ENCODE measurements at regions not wholly inside any gene's neighbourhood (a gene's known extent, or its start where the extent isn't known, plus 50 kb on each side); places are given as distances from the start of the nearest gene placed in this dataset.

DNA sequence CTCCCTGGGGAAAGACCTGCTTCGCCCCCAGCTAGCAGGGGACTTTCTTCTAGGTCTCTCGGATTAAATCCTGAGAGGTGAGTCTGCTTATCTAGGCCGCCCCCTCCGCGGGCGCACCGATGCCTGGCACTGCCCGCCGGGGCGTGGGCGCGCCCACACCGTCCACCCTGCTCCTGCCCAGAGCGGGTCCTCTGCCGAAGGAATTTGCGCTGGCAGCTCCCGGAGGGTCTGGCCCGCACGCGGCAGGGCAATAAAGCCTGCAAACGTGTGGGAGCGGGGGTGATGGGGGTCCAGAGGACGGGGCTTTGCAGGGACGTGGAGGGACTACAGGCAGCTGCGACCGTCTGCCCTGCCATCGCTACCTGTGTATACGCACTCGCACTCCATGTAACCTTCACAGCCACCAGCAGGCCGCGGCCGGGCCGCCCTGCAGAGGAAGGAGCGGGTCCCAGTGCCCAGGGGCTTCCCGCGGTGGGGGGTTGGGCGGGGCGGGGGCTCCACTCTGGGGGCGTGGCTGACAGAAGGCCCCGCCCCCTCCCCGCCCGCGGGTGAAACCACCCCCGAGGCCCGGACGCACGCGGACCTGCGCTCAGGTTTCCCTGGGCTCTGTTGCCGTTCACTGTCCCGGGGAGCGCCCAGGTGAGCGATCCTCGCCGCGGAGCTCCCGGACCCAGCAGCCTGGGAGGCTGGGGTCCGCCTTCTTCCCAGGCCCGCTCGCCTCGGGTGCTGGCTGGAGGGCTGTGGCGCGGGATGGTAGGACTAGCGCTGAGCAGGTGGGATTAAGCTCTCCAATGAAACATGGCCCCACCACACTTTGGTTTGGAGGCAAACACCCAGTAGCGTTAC is 174.5 kb upstream of the HS6ST1 start:
- no peaks in the 10 kb centered on the region for H3K27me3 ChIP-seq (ENCODE audit: control insufficient read depth in 2 of 2, insufficient read depth in 2 of 2, low read length in 2 of 2)
- Mint-ChIP-seq H3K27me3 (peaks cover 7 to 27% (median 12%) of the 10 kb centered on the region in 5 donors), H3K36me3 (no peaks in the 10 kb centered on the region), H3K27ac (no peak overlapping the region), H3K4me3 (no peak overlapping the region), H3K9me3 (peaks cover 0 to 10% (median 2%) of the 10 kb centered on the region in 11 donors), H3K4me1 (peaks cover 0 to 2% (median 0%) of the 10 kb centered on the region in 7 donors)
- H3K4me1 ChIP-seq (ENCODE audit: control insufficient read depth in 2 of 2, insufficient read depth in 2 of 2, low read length in 2 of 2), result no peaks in the 10 kb centered on the region
- ChIA-PET CTCF (no interaction called here), POLR2A (no interaction called here)
- intact Hi-C loops (cut with micrococcal nuclease), result no loop called here
- no peaks in the 10 kb centered on the region for H3K9me3 ChIP-seq (ENCODE audit: control insufficient read depth in 2 of 3, low read length in 3 of 3)
- no peak overlapping the region for H3K4me3 ChIP-seq (ENCODE audit: low read length)
- ATAC-seq, result no peak
- H3K36me3 ChIP-seq (ENCODE audit: control insufficient read depth in 2 of 3, insufficient read depth in 3 of 3, low read length in 3 of 3), result no peaks in the 10 kb centered on the region
- no peak overlapping the region for H3K27ac ChIP-seq (ENCODE audit: low read depth, low read length)
- no peak for DNase-seq

DNA sequence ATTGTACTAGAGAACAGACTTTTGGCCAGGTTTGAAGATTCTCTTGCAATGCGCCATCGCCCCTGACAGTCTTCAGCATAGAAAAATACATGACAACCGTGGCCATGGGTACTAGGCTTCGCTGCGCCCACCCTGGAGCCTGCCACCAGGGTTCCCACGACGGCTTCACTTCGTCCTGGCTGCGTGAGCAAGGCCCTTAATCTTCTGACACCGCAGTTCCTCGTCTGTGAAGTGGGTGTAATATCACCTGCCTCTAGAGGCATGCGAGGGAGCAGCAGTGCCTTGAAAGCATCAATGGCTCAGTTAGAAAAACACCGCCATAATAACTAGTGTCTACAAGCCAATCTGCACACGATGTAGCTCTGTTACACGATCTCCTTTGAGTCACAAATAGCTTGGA is 175.2 kb upstream of the HS6ST1 start:
- no peaks in the 10 kb centered on the region for H3K27me3 ChIP-seq (ENCODE audit: control insufficient read depth in 2 of 2, insufficient read depth in 2 of 2, low read length in 2 of 2)
- no peaks in the 10 kb centered on the region for H3K4me1 ChIP-seq (ENCODE audit: control insufficient read depth in 2 of 2, insufficient read depth in 2 of 2, low read length in 2 of 2)
- H3K36me3 Mint-ChIP-seq, result no peaks in the 10 kb centered on the region
- H3K9me3 Mint-ChIP-seq, result peaks cover 0 to 10% (median 2%) of the 10 kb centered on the region in 11 donors
- intact Hi-C loops (cut with micrococcal nuclease), result no loop called here
- peaks cover 6 to 27% (median 12%) of the 10 kb centered on the region in 5 donors for H3K27me3 Mint-ChIP-seq
- H3K4me3 ChIP-seq (ENCODE audit: low read length), result no peak overlapping the region
- H3K9me3 ChIP-seq (ENCODE audit: control insufficient read depth in 2 of 3, low read length in 3 of 3), result no peaks in the 10 kb centered on the region
- peaks cover 0 to 3% (median 0%) of the 10 kb centered on the region in 7 donors for H3K4me1 Mint-ChIP-seq
- no peak for DNase-seq
- H3K4me3 Mint-ChIP-seq, result no peak overlapping the region
- no peak for ATAC-seq
- POLR2A ChIA-PET, result no interaction called here
- H3K36me3 ChIP-seq (ENCODE audit: control insufficient read depth in 2 of 3, insufficient read depth in 3 of 3, low read length in 3 of 3), result no peaks in the 10 kb centered on the region
- H3K27ac Mint-ChIP-seq, result no peak overlapping the region
- CTCF ChIA-PET, result no interaction called here
- no peak overlapping the region for H3K27ac ChIP-seq (ENCODE audit: low read depth, low read length)

DNA sequence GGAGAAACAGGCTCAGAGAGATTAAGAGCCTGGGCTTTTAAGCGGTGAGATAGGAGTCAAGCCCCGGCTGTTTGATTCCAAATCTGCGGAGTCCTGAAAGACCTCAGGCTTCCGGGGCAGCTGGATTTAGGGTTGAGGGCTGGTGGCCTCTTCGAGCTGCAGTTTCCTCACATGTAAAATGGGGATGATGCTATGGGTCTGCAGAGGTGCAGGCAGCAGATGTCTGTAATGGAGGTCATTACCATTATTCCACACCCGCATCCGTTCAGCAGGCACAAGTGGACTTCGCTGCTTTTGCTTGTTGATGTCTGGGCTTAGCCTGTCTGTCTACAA is 175.6 kb upstream of the HS6ST1 start:
- Mint-ChIP-seq H3K36me3 (no peaks in the 10 kb centered on the region), H3K27me3 (peaks cover 3 to 27% (median 12%) of the 10 kb centered on the region in 5 donors), H3K27ac (no peak overlapping the region), H3K9me3 (peaks cover 0 to 10% (median 3%) of the 10 kb centered on the region in 11 donors), H3K4me3 (no peak overlapping the region), H3K4me1 (peaks cover 0 to 3% (median 0%) of the 10 kb centered on the region in 7 donors)
- no peaks in the 10 kb centered on the region for H3K9me3 ChIP-seq (ENCODE audit: control insufficient read depth in 2 of 3, low read length in 3 of 3)
- H3K4me1 ChIP-seq (ENCODE audit: control insufficient read depth in 2 of 2, insufficient read depth in 2 of 2, low read length in 2 of 2), result no peaks in the 10 kb centered on the region
- ChIA-PET POLR2A (no interaction called here), CTCF (no interaction called here)
- DNase-seq (no peak), ATAC-seq (no peak)
- H3K4me3 ChIP-seq (ENCODE audit: low read length), result no peak overlapping the region
- intact Hi-C loops (cut with micrococcal nuclease), result no loop called here
- H3K27me3 ChIP-seq (ENCODE audit: control insufficient read depth in 2 of 2, insufficient read depth in 2 of 2, low read length in 2 of 2), result no peaks in the 10 kb centered on the region
- H3K27ac ChIP-seq (ENCODE audit: low read depth, low read length), result no peak overlapping the region
- no peaks in the 10 kb centered on the region for H3K36me3 ChIP-seq (ENCODE audit: control insufficient read depth in 2 of 3, insufficient read depth in 3 of 3, low read length in 3 of 3)

DNA sequence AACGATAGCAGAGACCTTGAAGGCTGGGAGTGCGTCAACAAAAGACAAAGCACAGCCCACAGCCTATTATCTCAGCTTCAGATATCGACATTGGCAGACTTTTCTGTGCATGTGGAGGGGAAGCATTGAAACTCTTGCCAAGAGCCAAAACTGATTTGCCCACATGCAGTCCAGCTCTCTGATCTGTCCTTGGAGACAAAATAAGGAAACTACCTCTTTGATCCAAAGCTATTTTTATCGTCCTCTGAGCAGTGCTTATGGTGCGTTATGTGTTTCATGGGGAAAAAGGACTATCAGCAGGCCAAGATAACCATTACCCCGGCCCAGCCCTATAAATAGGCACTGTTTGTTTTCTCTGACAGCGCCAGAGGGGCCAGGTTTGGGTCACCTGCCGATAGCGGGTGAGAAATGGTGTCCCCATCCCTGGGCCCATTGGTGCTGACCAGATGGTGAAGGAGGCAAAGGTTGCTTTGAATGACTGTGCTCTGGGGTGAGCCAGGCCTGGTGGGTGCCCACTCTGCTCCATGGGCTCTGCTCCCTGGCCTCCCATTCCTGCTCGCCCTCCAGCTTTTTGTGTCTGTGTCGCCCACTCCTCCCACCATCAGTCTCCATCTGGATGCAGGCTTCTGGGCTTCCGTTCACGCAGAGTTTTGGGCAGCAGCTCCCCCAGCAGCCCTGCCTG is 176.1 kb upstream of the HS6ST1 start:
- intact Hi-C loops (cut with micrococcal nuclease), result no loop called here
- Histone ChIP-seq H3K27me3 (ENCODE audit: control insufficient read depth in 2 of 2, insufficient read depth in 2 of 2, low read length in 2 of 2) (no peaks in the 10 kb centered on the region), H3K36me3 (ENCODE audit: control insufficient read depth in 2 of 3, insufficient read depth in 3 of 3, low read length in 3 of 3) (no peaks in the 10 kb centered on the region), H3K4me1 (ENCODE audit: control insufficient read depth in 2 of 2, insufficient read depth in 2 of 2, low read length in 2 of 2) (no peaks in the 10 kb centered on the region), H3K4me3 (ENCODE audit: low read length) (no peak overlapping the region), H3K9me3 (ENCODE audit: control insufficient read depth in 2 of 3, low read length in 3 of 3) (no peaks in the 10 kb centered on the region), H3K27ac (ENCODE audit: low read depth, low read length) (no peak overlapping the region)
- Mint-ChIP-seq H3K36me3 (no peaks in the 10 kb centered on the region), H3K27ac (no peak overlapping the region), H3K27me3 (peaks cover 0 to 32% (median 12%) of the 10 kb centered on the region in 5 donors), H3K4me3 (no peak overlapping the region), H3K4me1 (peaks cover 0 to 2% (median 0%) of the 10 kb centered on the region in 7 donors), H3K9me3 (peaks cover 0 to 10% (median 3%) of the 10 kb centered on the region in 11 donors)
- DNase-seq (no peak), ATAC-seq (no peak)
- CTCF ChIA-PET, result no interaction called here
- POLR2A ChIA-PET, result no interaction called here

DNA sequence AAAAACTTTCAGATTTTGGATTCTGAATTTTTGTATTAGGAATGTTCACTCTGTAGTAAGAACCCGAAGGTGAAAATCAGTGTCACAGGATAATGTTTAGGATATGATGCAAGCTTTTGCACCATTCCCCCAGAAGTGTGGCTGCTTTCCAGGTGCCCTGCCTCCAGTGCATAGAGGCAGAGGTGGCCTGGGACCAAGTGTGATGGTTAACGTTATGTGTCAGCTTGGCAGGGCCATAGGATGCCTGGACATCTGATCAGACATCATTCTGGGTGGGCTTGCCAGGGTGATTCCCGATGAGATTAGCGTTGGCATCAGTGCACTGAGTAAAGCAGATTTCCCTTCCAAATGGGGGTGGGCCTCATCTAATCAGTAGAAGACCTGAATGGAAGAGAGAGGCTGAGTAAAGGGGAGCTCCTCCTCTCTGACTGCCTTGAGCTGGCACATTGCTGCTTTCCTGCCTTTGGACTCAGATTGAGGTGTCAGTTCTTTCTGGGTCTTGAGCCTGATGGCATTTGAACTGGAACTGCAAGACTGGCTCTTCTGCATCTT is 177.4 kb upstream of the HS6ST1 start:
- H3K27me3 Mint-ChIP-seq, result peaks cover 0 to 23% (median 7%) of the 10 kb centered on the region in 5 donors
- intact Hi-C loops (cut with micrococcal nuclease), result no loop called here
- H3K27ac ChIP-seq (ENCODE audit: low read depth, low read length), result no peak overlapping the region

DNA sequence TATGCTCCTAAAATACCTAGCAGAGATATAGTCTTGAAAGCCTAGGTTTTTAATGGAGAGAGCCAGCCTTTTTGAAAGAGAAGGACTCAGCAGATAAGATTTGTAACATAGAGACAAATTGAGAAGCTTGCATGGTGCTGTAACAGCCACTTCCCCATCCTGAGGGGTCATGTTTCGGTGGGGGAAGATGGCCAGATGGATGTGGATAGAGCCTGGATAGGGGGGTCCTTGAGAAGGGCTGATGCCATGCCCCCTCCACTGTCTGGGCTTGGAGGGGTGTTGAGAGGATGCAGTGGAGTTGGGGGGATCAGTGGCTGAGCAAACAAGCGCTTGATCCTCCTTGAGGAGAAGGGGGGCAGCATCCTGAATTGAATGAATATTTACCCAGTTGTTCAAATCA is 178.0 kb upstream of the HS6ST1 start:
- ChIA-PET POLR2A (no interaction called here), CTCF (no interaction called here)
- no peaks in the 10 kb centered on the region for H3K9me3 ChIP-seq (ENCODE audit: control insufficient read depth in 2 of 3, low read length in 3 of 3)
- Mint-ChIP-seq H3K36me3 (no peaks in the 10 kb centered on the region), H3K4me3 (no peak overlapping the region), H3K9me3 (peaks cover 0 to 10% (median 2%) of the 10 kb centered on the region in 11 donors), H3K4me1 (peaks cover 0 to 1% (median 0%) of the 10 kb centered on the region in 7 donors), H3K27me3 (peaks cover 0 to 17% (median 1%) of the 10 kb centered on the region in 5 donors), H3K27ac (no peak overlapping the region)
- H3K27ac ChIP-seq (ENCODE audit: low read depth, low read length), result no peak overlapping the region
- no peak overlapping the region for H3K4me3 ChIP-seq (ENCODE audit: low read length)
- no peaks in the 10 kb centered on the region for H3K36me3 ChIP-seq (ENCODE audit: control insufficient read depth in 2 of 3, insufficient read depth in 3 of 3, low read length in 3 of 3)
- ATAC-seq, result no peak
- H3K4me1 ChIP-seq (ENCODE audit: control insufficient read depth in 2 of 2, insufficient read depth in 2 of 2, low read length in 2 of 2), result no peaks in the 10 kb centered on the region
- no peak for DNase-seq
- intact Hi-C loops (cut with micrococcal nuclease), result no loop called here
- no peaks in the 10 kb centered on the region for H3K27me3 ChIP-seq (ENCODE audit: control insufficient read depth in 2 of 2, insufficient read depth in 2 of 2, low read length in 2 of 2)

More for the DNA sequence above, 177.4 kb upstream of the HS6ST1 start:
- DNase-seq, result no peak
- no peak overlapping the region for H3K4me3 ChIP-seq (ENCODE audit: low read length)
- Mint-ChIP-seq H3K27ac (no peak overlapping the region), H3K4me3 (no peak overlapping the region), H3K4me1 (peaks cover 0 to 1% (median 0%) of the 10 kb centered on the region in 7 donors), H3K9me3 (peaks cover 0 to 10% (median 2%) of the 10 kb centered on the region in 11 donors), H3K36me3 (no peaks in the 10 kb centered on the region)
- H3K27me3 ChIP-seq (ENCODE audit: control insufficient read depth in 2 of 2, insufficient read depth in 2 of 2, low read length in 2 of 2), result no peaks in the 10 kb centered on the region
- no peaks in the 10 kb centered on the region for H3K9me3 ChIP-seq (ENCODE audit: control insufficient read depth in 2 of 3, low read length in 3 of 3)
- H3K4me1 ChIP-seq (ENCODE audit: control insufficient read depth in 2 of 2, insufficient read depth in 2 of 2, low read length in 2 of 2), result no peaks in the 10 kb centered on the region
- H3K36me3 ChIP-seq (ENCODE audit: control insufficient read depth in 2 of 3, insufficient read depth in 3 of 3, low read length in 3 of 3), result no peaks in the 10 kb centered on the region
- CTCF ChIA-PET, result no interaction called here
- POLR2A ChIA-PET, result no interaction called here
- ATAC-seq, result no peak

Measured in naive thymus-derived CD4-positive, alpha-beta T cell (primary cell).